ELR (cell line): ENCODE measurements at regions not wholly inside any gene's neighbourhood (a gene's known extent, or its start where the extent isn't known, plus 50 kb on each side); places are given as distances from the start of the nearest gene placed in this dataset.
"Not testable (repeated sequence)": the region's sequence is repeated elsewhere in the genome, so short reads cannot be mapped to it uniquely, and the experiment has no call there.

Experiments
- DNase-seq: peaks from one replicate; pipeline ENCODE4 v3.0.0-alpha.2; 2015; ENCODE audit warnings: low read depth

GRCh38 chr9:1554081-1555035, 460.8 kb upstream of the SMARCA2 start:
- no peak for DNase-seq

- not testable (repeated sequence) for DNase-seq
Measured at GRCh38 chr9:1558666-1559065, 456.5 kb upstream of the SMARCA2 start.

- no peak for DNase-seq
Measured at GRCh38 chr9:1575939-1576338, 439.2 kb upstream of the SMARCA2 start.

DNA sequence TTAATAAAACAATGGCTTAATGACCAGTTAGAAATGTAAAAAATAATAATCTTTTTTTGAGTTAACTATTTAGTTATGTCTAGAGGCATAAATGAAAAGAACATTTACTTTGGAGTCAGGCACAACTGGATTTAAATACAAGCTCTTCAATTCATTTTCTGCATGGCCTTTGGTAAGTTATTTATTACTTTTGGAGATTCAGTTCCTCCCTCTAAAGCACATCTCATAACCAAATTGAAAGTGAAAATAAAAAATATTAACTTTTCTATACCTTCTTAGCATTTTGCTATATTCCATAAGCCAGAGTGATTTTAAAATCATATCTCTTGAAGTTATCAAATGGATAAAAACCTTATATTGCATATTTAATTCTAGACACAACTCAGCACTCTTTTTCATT, 434.9 kb upstream of the SMARCA2 start:
- DNase-seq, result no peak

DNA sequence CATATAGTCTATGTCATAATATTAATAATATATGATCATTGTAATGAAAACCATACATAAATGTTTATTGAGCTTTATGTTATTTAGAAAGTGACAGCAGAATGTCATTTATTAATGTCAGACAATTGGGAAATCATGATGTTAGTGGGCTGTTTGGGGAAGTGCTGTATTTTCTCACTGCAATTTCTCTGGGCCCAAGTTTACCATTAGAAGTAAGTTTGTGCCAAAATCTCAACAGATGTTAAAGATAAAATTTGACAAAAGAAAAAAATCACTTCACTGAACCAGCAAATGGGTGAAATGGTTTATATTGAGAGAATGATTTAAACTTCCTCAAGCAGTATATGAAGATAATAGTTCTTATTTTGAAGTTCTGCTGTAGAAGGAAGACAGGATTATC, 433.2 kb upstream of the SMARCA2 start:
- no peak for DNase-seq

GRCh38 chr9:1591310-1591709, 423.8 kb upstream of the SMARCA2 start:
- DNase-seq, result no peak

GRCh38 chr9:1598270-1598669, 416.9 kb upstream of the SMARCA2 start:
- no peak for DNase-seq

- no peak for DNase-seq
Measured at GRCh38 chr9:1599961-1600360, 415.2 kb upstream of the SMARCA2 start.

- DNase-seq, result peak; percentile 20
Measured at GRCh38 chr9:1604942-1605560, 410.1 kb upstream of the SMARCA2 start.

GRCh38 chr9:1606253-1606652, 408.9 kb upstream of the SMARCA2 start:
- DNase-seq, result no peak

- DNase-seq, result no peak
Measured at GRCh38 chr9:1612886-1613285, 402.3 kb upstream of the SMARCA2 start.

- DNase-seq, result no peak
Measured at GRCh38 chr9:1617419-1617818, 397.7 kb upstream of the SMARCA2 start.

GRCh38 chr9:1619915-1620710, 395.0 kb upstream of the SMARCA2 start:
- peak; percentile 2 for DNase-seq

GRCh38 chr9:1637401-1637800, 377.7 kb upstream of the SMARCA2 start:
- DNase-seq, result no peak

DNA sequence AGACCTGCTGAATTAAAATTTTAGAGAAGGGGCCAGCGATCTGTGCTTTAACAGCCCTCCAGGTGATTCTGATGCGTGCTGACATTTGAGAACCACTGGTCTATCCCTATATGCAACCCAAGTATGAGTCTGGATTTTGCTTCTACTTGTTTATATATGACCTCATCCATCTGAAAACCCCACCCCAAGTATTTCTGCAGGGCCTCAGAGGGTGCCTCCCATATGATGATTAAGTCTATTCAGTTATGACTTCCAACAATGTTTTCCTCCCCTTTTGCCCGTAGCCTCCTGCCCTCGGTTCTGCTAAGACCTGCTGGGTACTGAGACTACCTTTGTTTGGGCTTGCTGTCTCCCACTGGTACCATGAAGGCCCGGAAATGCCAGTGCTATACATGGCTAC, 376.0 kb upstream of the SMARCA2 start:
- DNase-seq, result no peak

DNA sequence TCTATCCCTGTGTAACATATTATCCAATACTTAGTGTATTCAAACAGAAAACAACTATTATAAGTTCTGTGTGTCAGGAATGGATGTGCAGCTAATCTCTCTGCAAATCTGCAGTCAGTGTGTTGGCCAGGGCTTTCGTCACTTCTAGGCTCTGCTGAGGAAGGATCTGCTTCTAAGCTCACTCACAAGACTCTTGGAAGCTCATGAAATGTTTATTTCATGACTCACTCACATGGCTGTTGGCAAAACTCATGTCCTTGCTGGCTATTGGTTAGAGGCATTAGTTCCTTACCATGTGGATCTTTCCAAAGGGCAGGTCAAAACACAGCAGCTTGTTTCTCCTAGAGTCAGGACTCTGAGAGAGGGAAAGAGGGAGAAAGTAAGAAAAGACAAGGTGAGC, 367.4 kb upstream of the SMARCA2 start:
- DNase-seq, result peak; percentile 29

GRCh38 chr9:1653282-1653681, 361.9 kb upstream of the SMARCA2 start:
- DNase-seq, result no peak

GRCh38 chr9:1658661-1659362, 356.3 kb upstream of the SMARCA2 start:
- DNase-seq, result no peak

DNA sequence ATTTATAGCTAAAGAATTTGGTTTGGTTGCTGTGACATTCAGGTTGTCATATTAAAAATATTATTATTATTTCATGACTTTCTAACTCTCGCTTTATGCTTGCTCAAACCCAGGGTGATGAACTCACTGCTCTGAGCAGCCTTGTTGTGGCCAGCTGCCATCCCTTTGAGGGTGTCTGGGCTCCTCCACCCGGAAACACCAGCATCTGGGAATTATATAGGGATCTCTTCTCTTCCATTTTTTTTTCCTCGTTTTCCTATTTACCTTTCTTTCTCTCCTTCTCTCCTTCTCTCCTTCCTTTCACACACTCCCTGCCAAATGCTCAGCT, 355.8 kb upstream of the SMARCA2 start:
- DNase-seq, result no peak

DNA sequence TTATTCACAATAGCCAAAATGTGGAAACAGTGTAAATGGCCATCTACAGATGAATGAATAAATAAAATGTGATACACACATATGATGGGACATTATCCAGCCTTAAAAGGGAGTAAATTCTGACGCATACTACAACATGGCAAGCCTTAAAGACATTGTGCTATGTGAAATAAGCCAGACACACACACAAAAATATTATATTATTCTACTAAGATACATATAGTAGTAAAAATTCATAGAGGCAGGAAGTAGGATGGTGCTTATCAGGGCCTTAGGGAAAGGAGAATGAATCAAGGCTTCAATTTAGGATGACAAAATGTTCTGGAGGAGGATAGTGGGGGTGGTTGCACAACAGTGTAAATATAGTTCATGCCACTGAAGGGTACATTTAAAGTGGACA, 346.7 kb upstream of the SMARCA2 start:
- no peak for DNase-seq

- DNase-seq, result no peak
Measured at GRCh38 chr9:1673300-1673699, 341.8 kb upstream of the SMARCA2 start.

DNA sequence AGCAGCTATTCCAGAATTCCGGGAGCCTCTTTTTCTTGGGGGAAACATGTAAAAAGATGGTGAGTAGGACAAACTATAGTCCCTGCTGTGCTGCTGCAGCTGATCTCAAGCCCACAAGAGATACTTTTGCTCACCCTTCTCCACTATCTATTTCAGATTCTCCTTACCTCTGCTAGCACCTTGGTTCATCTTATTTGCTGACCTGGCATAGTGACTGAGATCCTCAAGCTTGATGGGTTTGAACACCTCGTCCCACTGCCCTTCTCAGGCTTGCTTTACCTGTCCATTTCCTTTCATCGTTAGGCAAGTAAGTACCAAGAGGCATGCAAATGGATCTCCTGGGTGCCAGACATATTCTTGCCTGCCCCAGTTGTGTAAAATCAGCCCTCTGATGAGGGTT, 338.4 kb upstream of the SMARCA2 start:
- DNase-seq, result no peak
